GM10248 (cell line): ENCODE measurements at regions not wholly inside any gene's neighbourhood (a gene's known extent, or its start where the extent isn't known, plus 50 kb on each side); places are given as distances from the start of the nearest gene placed in this dataset.

ENCODE experiments used
- CTCF ChIA-PET: fragments of 300-600 bp; sonication (Branson Sonifier 250); formaldehyde crosslinking; extraction: SDS; loops from one replicate; lab custom pipeline; 2021; ENCODE audit warnings: antibody characterized with exemption; lab: Yijun Ruan, JAX
- POLR2A ChIA-PET: fragments of 350-650 bp; sonication (Branson Sonifier 250); formaldehyde crosslinking; extraction: SDS; loops from one replicate; lab custom pipeline; 2020; ENCODE audit warnings: antibody characterized with exemption; lab: Yijun Ruan, JAX
- DNase-seq: peaks from one replicate; pipeline ENCODE4 v3.0.0; 2012; ENCODE audit errors: extremely low spot score
- TF ChIP-seq, protein P1 (sequence below): IDR thresholded peaks from 2 replicates; pipeline ENCODE4 v1.5.1; 2012; ENCODE audit warnings: mild to moderate bottlenecking, low read depth; ENCODE audit errors: extremely low read depth, missing control alignments, control extremely low read depth

DNA sequence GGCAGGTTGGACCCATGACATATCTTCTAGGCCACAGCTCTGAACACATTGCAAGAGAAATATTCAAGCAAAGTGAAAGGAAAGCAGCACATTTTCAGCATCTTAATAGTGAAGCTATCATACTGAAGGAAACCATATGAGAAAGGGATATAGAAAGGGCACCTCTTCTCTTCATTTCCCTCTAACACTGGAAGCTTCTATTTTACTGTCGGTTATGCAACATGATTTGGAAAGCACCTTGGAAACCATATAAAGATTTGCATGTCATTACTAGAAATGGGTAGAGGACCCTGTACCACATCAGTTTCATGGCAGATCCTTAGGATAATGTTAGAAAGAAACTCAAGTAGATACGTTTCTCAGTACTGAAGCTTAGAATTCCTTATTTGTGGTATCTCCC, 70.5 kb upstream of the HMGN3 start:
- POLR2A ChIA-PET, result no interaction called here
- DNase-seq, result no peak
- TF ChIP-seq, protein P1, sequence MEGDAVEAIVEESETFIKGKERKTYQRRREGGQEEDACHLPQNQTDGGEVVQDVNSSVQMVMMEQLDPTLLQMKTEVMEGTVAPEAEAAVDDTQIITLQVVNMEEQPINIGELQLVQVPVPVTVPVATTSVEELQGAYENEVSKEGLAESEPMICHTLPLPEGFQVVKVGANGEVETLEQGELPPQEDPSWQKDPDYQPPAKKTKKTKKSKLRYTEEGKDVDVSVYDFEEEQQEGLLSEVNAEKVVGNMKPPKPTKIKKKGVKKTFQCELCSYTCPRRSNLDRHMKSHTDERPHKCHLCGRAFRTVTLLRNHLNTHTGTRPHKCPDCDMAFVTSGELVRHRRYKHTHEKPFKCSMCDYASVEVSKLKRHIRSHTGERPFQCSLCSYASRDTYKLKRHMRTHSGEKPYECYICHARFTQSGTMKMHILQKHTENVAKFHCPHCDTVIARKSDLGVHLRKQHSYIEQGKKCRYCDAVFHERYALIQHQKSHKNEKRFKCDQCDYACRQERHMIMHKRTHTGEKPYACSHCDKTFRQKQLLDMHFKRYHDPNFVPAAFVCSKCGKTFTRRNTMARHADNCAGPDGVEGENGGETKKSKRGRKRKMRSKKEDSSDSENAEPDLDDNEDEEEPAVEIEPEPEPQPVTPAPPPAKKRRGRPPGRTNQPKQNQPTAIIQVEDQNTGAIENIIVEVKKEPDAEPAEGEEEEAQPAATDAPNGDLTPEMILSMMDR, result no peak
- CTCF ChIA-PET, result interaction anchor here (1.3 kb wide), 1 partner anchor 13 kb away, joined by 5 read pairs; no protein-coding TSS in a partner anchor

DNA sequence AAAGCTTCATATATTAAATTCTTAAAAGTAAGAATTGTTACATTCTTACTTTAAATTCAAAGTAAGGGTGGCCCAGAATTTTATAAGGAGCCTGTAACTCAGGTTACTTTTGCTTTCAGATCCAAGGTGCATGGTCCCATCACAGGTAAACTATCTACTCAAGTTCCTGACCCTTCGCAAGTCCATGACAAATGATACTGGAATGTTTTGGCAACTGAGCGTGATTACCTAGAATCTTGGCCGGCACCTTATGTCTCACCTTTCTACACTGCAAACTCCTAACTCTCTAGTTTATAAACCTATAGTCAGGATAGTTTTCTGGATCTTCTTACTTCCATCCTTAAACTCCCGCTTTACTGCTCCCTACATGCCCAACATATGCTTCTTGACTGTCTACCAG, 67.9 kb upstream of the HMGN3 start:
- POLR2A ChIA-PET, result no interaction called here
- no peak for DNase-seq
- TF ChIP-seq, protein P1, result no peak
- CTCF ChIA-PET, result no interaction called here

DNA sequence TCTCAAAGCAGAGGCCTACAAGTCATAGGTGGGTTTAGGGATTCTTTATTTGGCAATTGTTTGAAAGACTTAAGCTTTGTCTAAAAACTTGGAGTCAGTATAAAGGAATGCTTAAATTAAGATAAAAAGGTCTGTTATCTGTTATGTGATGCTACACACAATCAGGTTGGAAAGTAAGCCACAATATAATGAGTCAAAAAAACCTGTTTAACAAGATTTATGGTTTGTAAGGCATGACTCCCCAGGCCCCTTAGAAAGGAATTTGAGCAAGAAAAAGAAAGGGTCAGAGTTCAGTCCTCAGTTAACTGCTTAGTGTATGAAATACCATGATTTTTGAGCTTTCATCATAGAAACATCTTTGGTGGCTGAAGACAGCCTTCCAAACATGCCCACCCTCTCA, 66.8 kb upstream of the HMGN3 start:
- ChIA-PET POLR2A (no interaction called here), CTCF (interaction anchor here (1.4 kb wide), 1 partner anchor 45 kb away, joined by 3 read pairs; no protein-coding TSS in a partner anchor)
- no peak for DNase-seq
- TF ChIP-seq, protein P1, result no peak

GRCh38 chr6:79296211-79296610, 61.7 kb upstream of the HMGN3 start:
- TF ChIP-seq, protein P1, result no peak
- POLR2A ChIA-PET, result no interaction called here
- CTCF ChIA-PET, result no interaction called here
- no peak for DNase-seq
